Natural killer cell treated with Interleukin-12 subunit alpha and Interleukin-12 subunit beta and Interleukin-15 and Interleukin-18, amount 100 ng/mL, for 72 hours (primary cell): ENCODE measurements at regions not wholly inside any gene's neighbourhood (a gene's known extent, or its start where the extent isn't known, plus 50 kb on each side); places are given as distances from the start of the nearest gene placed in this dataset.

ENCODE experiments used
- ATAC-seq, 2 donors: fragments of 150-1000 bp; cut with Tn5 transposase in 1 of 2; sonication (Bioruptor Pico), chemical (Tn5 transposase) in 1 of 2; 2 replicates each; pipeline ENCODE4 v1.10.0; 2021
- DNase-seq: peaks from one replicate; pipeline ENCODE4 v3.0.0; 2022; ENCODE audit warnings: low spot score
- H3K27ac Mint-ChIP-seq, 2 donors: 1 replicate in 1 of 2; 2 replicates in 1 of 2; pipeline ENCODE4 v1.8.0; 2022; ENCODE audit warnings: mixed read lengths in 2 of 2, mild to moderate bottlenecking in 1 of 2, moderate library complexity in 1 of 2
- H3K27me3 Mint-ChIP-seq, 2 donors: 1 replicate in 1 of 2; 2 replicates in 1 of 2; pipeline ENCODE4 v1.8.0; 2022; ENCODE audit warnings: mixed read lengths in 2 of 2
- H3K36me3 Mint-ChIP-seq: one replicate; pipeline ENCODE4 v1.8.0; 2022; ENCODE audit warnings: mixed read lengths
- H3K4me1 Mint-ChIP-seq, 2 donors: 1 replicate in 1 of 2; 2 replicates in 1 of 2; pipeline ENCODE4 v1.8.0; 2022; ENCODE audit warnings: low read depth in 2 of 2, mixed read lengths in 2 of 2, mild to moderate bottlenecking in 1 of 2
- H3K4me3 Mint-ChIP-seq: one replicate; pipeline ENCODE4 v1.8.0; 2022; ENCODE audit warnings: mixed read lengths
- H3K9me3 Mint-ChIP-seq: 2 replicates; pipeline ENCODE4 v1.8.0; 2022; ENCODE audit warnings: mixed read lengths

- H3K9me3 Mint-ChIP-seq = peaks cover 8% of the 10 kb centered on the region
- ATAC-seq = no peak
- H3K27me3 Mint-ChIP-seq = peaks cover 0 to 4% of the 10 kb centered on the region in 2 donors
- no peak overlapping the region for H3K4me3 Mint-ChIP-seq
- H3K4me1 Mint-ChIP-seq = no peaks in the 10 kb centered on the region
- no peak for DNase-seq
- no peaks in the 10 kb centered on the region for H3K36me3 Mint-ChIP-seq
- no peak overlapping the region for H3K27ac Mint-ChIP-seq
Measured at GRCh38 chr22:48662476-48663135, 1165.1 kb downstream of the BRD1 start.

- peaks cover 0 to 4% of the 10 kb centered on the region in 2 donors for H3K27me3 Mint-ChIP-seq
- DNase-seq = no peak
- ATAC-seq = no peak
- no peak overlapping the region for H3K27ac Mint-ChIP-seq
- H3K36me3 Mint-ChIP-seq = no peaks in the 10 kb centered on the region
- no peak overlapping the region for H3K4me3 Mint-ChIP-seq
- no peaks in the 10 kb centered on the region for H3K4me1 Mint-ChIP-seq
- H3K9me3 Mint-ChIP-seq = peaks cover 8% of the 10 kb centered on the region
Measured at GRCh38 chr22:48661984-48662383, 1165.7 kb downstream of the BRD1 start.

- H3K27ac Mint-ChIP-seq = no peak overlapping the region
- H3K4me3 Mint-ChIP-seq = no peak overlapping the region
- peaks cover 0 to 4% of the 10 kb centered on the region in 2 donors for H3K27me3 Mint-ChIP-seq
- no peaks in the 10 kb centered on the region for H3K36me3 Mint-ChIP-seq
- peaks cover 8% of the 10 kb centered on the region for H3K9me3 Mint-ChIP-seq
- no peak for DNase-seq
- no peak for ATAC-seq
- H3K4me1 Mint-ChIP-seq = no peaks in the 10 kb centered on the region
Measured at GRCh38 chr22:48660790-48661740, 1166.6 kb downstream of the BRD1 start.

GRCh38 chr22:48660104-48660789, 1167.4 kb downstream of the BRD1 start:
- Mint-ChIP-seq H3K4me1 (no peaks in the 10 kb centered on the region), H3K4me3 (no peak overlapping the region), H3K27me3 (peaks cover 0 to 2% of the 10 kb centered on the region in 2 donors), H3K27ac (no peak overlapping the region), H3K9me3 (peaks cover 6% of the 10 kb centered on the region), H3K36me3 (no peaks in the 10 kb centered on the region)
- DNase-seq = no peak
- no peak for ATAC-seq

GRCh38 chr22:48659404-48659996, 1168.2 kb downstream of the BRD1 start:
- no peaks in the 10 kb centered on the region for H3K4me1 Mint-ChIP-seq
- DNase-seq (no peak), ATAC-seq (no peak)
- H3K4me3 Mint-ChIP-seq = no peak overlapping the region
- peaks cover 4% of the 10 kb centered on the region for H3K9me3 Mint-ChIP-seq
- H3K27me3 Mint-ChIP-seq = no peaks in the 10 kb centered on the region
- no peak overlapping the region for H3K27ac Mint-ChIP-seq
- H3K36me3 Mint-ChIP-seq = no peaks in the 10 kb centered on the region

GRCh38 chr22:48658871-48659270, 1168.8 kb downstream of the BRD1 start:
- Mint-ChIP-seq H3K36me3 (no peaks in the 10 kb centered on the region), H3K27me3 (no peaks in the 10 kb centered on the region), H3K9me3 (no peaks in the 10 kb centered on the region), H3K4me3 (no peak overlapping the region), H3K4me1 (no peaks in the 10 kb centered on the region), H3K27ac (no peak overlapping the region)
- ATAC-seq (no peak), DNase-seq (no peak)

GRCh38 chr22:48658246-48658645, 1169.4 kb downstream of the BRD1 start:
- ATAC-seq (no peak), DNase-seq (no peak)
- H3K27me3 Mint-ChIP-seq = no peaks in the 10 kb centered on the region
- no peaks in the 10 kb centered on the region for H3K9me3 Mint-ChIP-seq
- H3K27ac Mint-ChIP-seq = no peak overlapping the region
- no peaks in the 10 kb centered on the region for H3K4me1 Mint-ChIP-seq
- no peak overlapping the region for H3K4me3 Mint-ChIP-seq
- H3K36me3 Mint-ChIP-seq = no peaks in the 10 kb centered on the region

- H3K4me1 Mint-ChIP-seq = no peaks in the 10 kb centered on the region
- no peaks in the 10 kb centered on the region for H3K27me3 Mint-ChIP-seq
- no peak overlapping the region for H3K27ac Mint-ChIP-seq
- no peak for DNase-seq
- no peaks in the 10 kb centered on the region for H3K36me3 Mint-ChIP-seq
- no peak overlapping the region for H3K4me3 Mint-ChIP-seq
- H3K9me3 Mint-ChIP-seq = no peaks in the 10 kb centered on the region
- no peak for ATAC-seq
Measured at GRCh38 chr22:48654492-48654891, 1173.2 kb downstream of the BRD1 start.

GRCh38 chr22:48653929-48654328, 1173.7 kb downstream of the BRD1 start:
- Mint-ChIP-seq H3K27ac (no peak overlapping the region), H3K9me3 (no peaks in the 10 kb centered on the region), H3K4me3 (no peak overlapping the region), H3K36me3 (no peaks in the 10 kb centered on the region), H3K27me3 (no peaks in the 10 kb centered on the region), H3K4me1 (no peaks in the 10 kb centered on the region)
- ATAC-seq (no peak), DNase-seq (no peak)

GRCh38 chr22:48653306-48653705, 1174.4 kb downstream of the BRD1 start:
- no peak for ATAC-seq
- no peaks in the 10 kb centered on the region for H3K4me1 Mint-ChIP-seq
- DNase-seq = no peak
- H3K4me3 Mint-ChIP-seq = no peak overlapping the region
- H3K27ac Mint-ChIP-seq = no peak overlapping the region
- H3K36me3 Mint-ChIP-seq = no peaks in the 10 kb centered on the region
- no peaks in the 10 kb centered on the region for H3K27me3 Mint-ChIP-seq
- H3K9me3 Mint-ChIP-seq = no peaks in the 10 kb centered on the region

- H3K27ac Mint-ChIP-seq = no peak overlapping the region
- no peak for DNase-seq
- no peaks in the 10 kb centered on the region for H3K4me1 Mint-ChIP-seq
- no peak overlapping the region for H3K4me3 Mint-ChIP-seq
- H3K36me3 Mint-ChIP-seq = no peaks in the 10 kb centered on the region
- no peak for ATAC-seq
- H3K9me3 Mint-ChIP-seq = no peaks in the 10 kb centered on the region
- no peaks in the 10 kb centered on the region for H3K27me3 Mint-ChIP-seq
Measured at GRCh38 chr22:48652796-48653195, 1174.9 kb downstream of the BRD1 start.

GRCh38 chr22:48651981-48652538, 1175.6 kb downstream of the BRD1 start:
- DNase-seq (no peak), ATAC-seq (no peak)
- H3K27me3 Mint-ChIP-seq = no peaks in the 10 kb centered on the region
- no peaks in the 10 kb centered on the region for H3K9me3 Mint-ChIP-seq
- no peaks in the 10 kb centered on the region for H3K4me1 Mint-ChIP-seq
- no peaks in the 10 kb centered on the region for H3K36me3 Mint-ChIP-seq
- H3K27ac Mint-ChIP-seq = no peak overlapping the region
- H3K4me3 Mint-ChIP-seq = no peak overlapping the region

GRCh38 chr22:48651036-48651890, 1176.4 kb downstream of the BRD1 start:
- no peaks in the 10 kb centered on the region for H3K9me3 Mint-ChIP-seq
- H3K4me1 Mint-ChIP-seq = no peaks in the 10 kb centered on the region
- H3K4me3 Mint-ChIP-seq = no peak overlapping the region
- H3K36me3 Mint-ChIP-seq = no peaks in the 10 kb centered on the region
- ATAC-seq (peak in 1 of 2 donors; percentile 7), DNase-seq (no peak)
- no peaks in the 10 kb centered on the region for H3K27me3 Mint-ChIP-seq
- H3K27ac Mint-ChIP-seq = no peak overlapping the region
